PC-9 (cell line): ENCODE measurements at regions not wholly inside any gene's neighbourhood (a gene's known extent, or its start where the extent isn't known, plus 50 kb on each side); places are given as distances from the start of the nearest gene placed in this dataset.

Source experiments
- CTCF ChIP-seq: fragments of 200-600 bp; sonication (generic); conservative IDR thresholded peaks from 2 replicates; pipeline ENCODE4 v1.6.1; 2017; ENCODE audit warnings: mixed run types, antibody characterized with exemption, mild to moderate bottlenecking, moderate library complexity
- EZH2 ChIP-seq: fragments of 200-600 bp; sonication (generic); IDR thresholded peaks from 2 replicates; pipeline ENCODE4 v1.8.0; 2017; ENCODE audit warnings: antibody characterized with exemption, low read depth

DNA sequence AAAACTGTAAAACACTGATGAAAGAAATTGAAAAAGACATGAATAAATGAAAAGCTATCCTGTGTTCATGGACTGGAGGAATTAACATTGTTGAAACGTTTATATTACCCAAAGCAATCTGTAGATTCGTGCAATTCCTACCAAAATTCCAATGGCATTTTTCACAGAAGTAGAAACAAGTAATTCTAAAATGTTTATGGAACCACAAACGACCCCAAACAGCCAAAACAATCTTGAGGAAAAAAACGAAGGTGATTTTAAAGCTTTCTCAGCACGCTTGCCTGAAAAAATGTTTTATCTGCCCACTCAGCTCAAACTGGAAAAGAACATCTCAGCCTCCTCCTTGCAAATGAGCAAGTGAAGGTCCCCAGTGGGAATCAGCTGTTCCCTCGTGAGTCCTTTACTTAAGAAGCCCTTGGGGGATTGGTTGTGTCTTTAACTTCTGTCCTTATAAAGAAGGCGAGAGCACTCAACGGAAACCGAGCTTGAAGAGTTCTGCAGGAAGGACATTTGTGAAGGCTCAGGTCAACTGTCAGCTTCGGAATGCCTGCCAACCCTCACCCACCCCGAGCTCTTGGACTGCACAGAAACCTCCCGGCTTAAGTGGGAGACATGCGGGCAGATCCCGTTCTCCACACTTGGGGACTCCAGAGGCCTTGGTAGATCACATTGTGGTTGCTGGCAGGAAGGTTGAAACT lies 256.0 kb upstream of the IRS2 start:
- TF ChIP-seq CTCF (no peak), EZH2 (no peak)
